Retinal pigment epithelial cell (primary cell): ENCODE measurements at regions not wholly inside any gene's neighbourhood (a gene's known extent, or its start where the extent isn't known, plus 50 kb on each side); places are given as distances from the start of the nearest gene placed in this dataset.

Experiments
- DNase-seq: peaks from one replicate; pipeline ENCODE4 v3.0.0-alpha.2; 2010; ENCODE audit warnings: low read depth
- H3K4me3 ChIP-seq: 2 replicates; pipeline ENCODE4 v1.5.1; 2011; ENCODE audit warnings: mild to moderate bottlenecking, low read length, control low read depth, moderate library complexity
- CTCF ChIP-seq: conservative IDR thresholded peaks from 2 replicates; pipeline ENCODE4 v1.5.1; 2011; ENCODE audit warnings: low read depth, low read length, control low read depth, inconsistent platforms

DNA sequence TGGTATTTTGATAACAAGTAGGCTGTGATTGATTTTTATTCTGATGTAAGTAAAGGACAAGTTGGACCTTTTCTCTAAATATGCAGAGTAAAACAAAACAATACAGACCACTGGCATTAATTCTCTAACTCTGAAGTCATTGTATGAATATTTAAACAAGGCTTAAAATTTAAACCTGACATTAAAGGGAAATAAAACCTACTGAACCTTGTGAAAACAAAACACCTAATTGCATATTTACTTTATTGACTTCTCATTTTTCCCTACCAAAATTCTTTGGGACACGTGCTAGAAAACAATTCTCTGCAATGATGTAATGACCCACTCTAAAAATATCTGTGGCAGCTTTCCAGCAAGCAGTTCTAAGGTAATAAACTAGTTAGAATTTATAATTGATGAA lies 369.7 kb upstream of the TRAM1L1 start:
- no peak for TF ChIP-seq CTCF
- no peak for DNase-seq
- no peak overlapping the region for H3K4me3 ChIP-seq

DNA sequence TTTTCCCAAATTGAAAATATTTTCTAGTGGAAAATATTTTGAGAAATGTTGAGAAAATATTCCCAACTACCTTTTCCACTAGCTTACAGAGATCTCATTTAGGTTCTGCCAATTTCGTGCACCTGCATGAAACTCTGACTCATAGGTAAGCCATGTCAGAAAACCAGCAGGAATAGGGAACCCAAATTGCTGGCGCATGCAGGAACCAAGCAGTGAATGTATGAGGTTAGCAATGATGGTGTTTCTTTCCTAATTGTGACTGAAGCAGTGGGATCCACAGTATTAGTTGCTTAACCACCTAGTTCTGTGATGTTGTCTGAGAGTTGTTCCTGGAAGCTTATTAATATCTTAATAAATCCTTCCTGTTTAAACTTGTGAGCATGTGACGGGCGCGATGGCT lies 381.0 kb upstream of the TRAM1L1 start:
- DNase-seq, result no peak
- no peak for TF ChIP-seq CTCF
- no peak overlapping the region for H3K4me3 ChIP-seq

DNA sequence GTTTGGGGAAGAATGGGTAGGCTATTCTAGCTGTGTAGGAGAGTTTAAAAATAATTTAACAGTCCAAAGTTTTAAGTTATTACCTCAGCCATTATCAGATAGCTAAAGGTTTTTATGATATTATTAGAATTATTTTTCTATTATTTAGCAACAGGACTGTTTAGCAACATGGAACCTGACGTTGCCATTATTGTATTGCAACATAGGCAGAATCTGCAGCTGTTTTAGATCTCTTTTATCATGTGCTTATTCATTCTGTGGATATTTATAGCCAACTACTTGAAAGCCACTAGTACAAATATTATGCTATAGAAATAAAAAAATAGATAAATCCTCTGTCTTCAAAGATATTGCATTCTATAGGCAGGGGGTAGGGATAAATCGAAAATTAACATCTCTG lies 382.0 kb upstream of the TRAM1L1 start:
- no peak for TF ChIP-seq CTCF
- H3K4me3 ChIP-seq, result no peak overlapping the region
- DNase-seq, result no peak

DNA sequence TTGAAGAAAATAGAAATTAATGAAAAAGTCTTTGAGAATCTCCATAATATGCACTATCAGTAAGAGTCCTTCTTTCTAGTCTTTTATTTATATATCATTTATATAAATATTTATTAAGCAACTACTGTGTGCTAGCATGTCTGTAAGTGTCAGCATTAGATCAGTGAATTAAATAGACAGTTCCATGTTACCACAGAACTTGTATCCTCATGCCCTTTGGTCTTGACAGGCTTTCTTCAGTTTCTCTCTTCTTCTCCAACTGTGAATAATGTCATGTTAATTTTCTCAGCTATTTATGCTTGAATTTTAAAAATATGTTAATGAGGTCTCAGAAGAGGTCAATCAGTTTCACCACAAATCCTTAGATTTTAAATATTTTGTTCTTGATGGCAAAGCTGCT lies 389.6 kb upstream of the TRAM1L1 start:
- H3K4me3 ChIP-seq, result no peak overlapping the region
- no peak for DNase-seq
- TF ChIP-seq CTCF, result no peak

DNA sequence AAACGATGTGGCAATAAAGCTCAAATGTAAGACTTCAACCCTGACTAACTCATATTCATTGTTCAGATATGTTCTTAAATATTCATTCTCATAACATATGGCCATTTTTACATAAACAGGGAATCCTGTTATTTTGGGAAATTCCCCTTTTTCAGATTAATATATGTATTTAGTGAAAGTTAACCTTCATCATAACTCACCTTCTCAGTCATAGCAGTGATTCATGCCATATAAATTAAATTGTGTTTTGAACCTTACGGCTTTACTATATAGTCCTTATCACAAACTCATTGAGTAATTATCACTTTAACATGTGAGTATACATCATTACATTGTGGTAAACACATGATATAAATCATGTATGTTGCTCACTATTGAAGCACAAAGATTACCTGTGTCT lies 392.5 kb upstream of the TRAM1L1 start:
- no peak overlapping the region for H3K4me3 ChIP-seq
- no peak for DNase-seq
- TF ChIP-seq CTCF, result no peak

GRCh38 chr4:117478702-117479101 lies 393.3 kb upstream of the TRAM1L1 start:
- H3K4me3 ChIP-seq, result no peak overlapping the region
- DNase-seq, result no peak
- TF ChIP-seq CTCF, result no peak

- TF ChIP-seq CTCF, result no peak
- no peak for DNase-seq
- H3K4me3 ChIP-seq, result no peak overlapping the region
These were observed 394.3 kb upstream of the TRAM1L1 start for GRCh38 chr4:117479673-117480072.
